IMR-90 (cell line): ENCODE measurements at regions not wholly inside any gene's neighbourhood (a gene's known extent, or its start where the extent isn't known, plus 50 kb on each side); places are given as distances from the start of the nearest gene placed in this dataset.

Source experiments
- ATAC-seq: fragments of 200-7000 bp; cut with Tn5 transposase; 2 replicates; pipeline ENCODE4 v1.9.1; 2020; ENCODE audit warnings: low read depth, mild to moderate bottlenecking, moderate library complexity
- BruUV-seq: library from RNA; stranded (reverse); fragments of 400-500 nt; replicated peaks from 2 replicates; lab custom pipeline; 2021; lab: Mats Ljungman, UMichigan
- CTCF ChIA-PET: fragments of 300-600 bp; formaldehyde crosslinking; extraction: SDS; loops from one replicate; lab custom pipeline; 2021; ENCODE audit warnings: antibody characterized with exemption; lab: Yijun Ruan, JAX
- POLR2A ChIA-PET: fragments of 300-600 bp; sonication (Branson Sonifier 250); formaldehyde crosslinking; loops from one replicate; lab custom pipeline; 2022; ENCODE audit warnings: antibody characterized with exemption; ENCODE audit not compliant: unreplicated experiment; lab: Charles Lee
- DNase-seq: peaks from one replicate; pipeline ENCODE4 v3.0.0; 2013
- H2AFZ ChIP-seq: replicated peaks from 2 replicates; pipeline ENCODE3; 2013; ENCODE audit warnings: low read length, mild to moderate bottlenecking; ENCODE audit not compliant: poor library complexity
- H2AK5ac ChIP-seq: 2 replicates; pipeline ENCODE4 v1.6.1; 2013; ENCODE audit warnings: low read depth, low read length, inconsistent platforms
- H2AK9ac ChIP-seq: replicated peaks from 2 replicates; pipeline ENCODE3; 2013; ENCODE audit warnings: mild to moderate bottlenecking, low read depth, low read length, moderate library complexity; ENCODE audit not compliant: poor library complexity
- H2BK120ac ChIP-seq: 2 replicates; pipeline ENCODE4 v1.6.1; 2013; ENCODE audit warnings: low read depth, low read length, inconsistent platforms
- H2BK15ac ChIP-seq: 3 replicates; pipeline ENCODE4 v1.6.1; 2013; ENCODE audit warnings: low read depth, low read length, inconsistent platforms
- H2BK20ac ChIP-seq: 2 replicates; pipeline ENCODE4 v1.6.1; 2013; ENCODE audit warnings: low read depth, mild to moderate bottlenecking, inconsistent platforms, low read length, moderate library complexity
- H2BK5ac ChIP-seq: 2 replicates; pipeline ENCODE4 v1.6.1; 2013; ENCODE audit warnings: mild to moderate bottlenecking, low read depth, low read length, inconsistent platforms; ENCODE audit not compliant: poor library complexity, severe bottlenecking
- H3K14ac ChIP-seq: replicated peaks from 2 replicates; pipeline ENCODE4 v1.6.1; 2013; ENCODE audit warnings: low read depth, low read length, inconsistent platforms
- H3K18ac ChIP-seq: 2 replicates; pipeline ENCODE4 v1.6.1; 2013; ENCODE audit warnings: low read depth, low read length, control low read depth
- H3K23ac ChIP-seq: 2 replicates; pipeline ENCODE4 v1.6.1; 2013; ENCODE audit warnings: low read depth, low read length, inconsistent platforms
- H3K27ac ChIP-seq: 2 replicates; pipeline ENCODE4 v1.5.1; 2013; ENCODE audit warnings: mild to moderate bottlenecking, control low read depth, low read length; ENCODE audit not compliant: insufficient read depth
- H3K27me3 ChIP-seq: 2 replicates; pipeline ENCODE4 v1.6.1; 2013; ENCODE audit warnings: low read length; ENCODE audit not compliant: control insufficient read depth, insufficient read depth
- H3K36me3 ChIP-seq: 2 replicates; pipeline ENCODE4 v1.6.1; 2013; ENCODE audit warnings: low read length, mixed read lengths; ENCODE audit not compliant: control insufficient read depth, insufficient read depth
- H3K4ac ChIP-seq: 2 replicates; pipeline ENCODE4 v1.6.1; 2013; ENCODE audit warnings: low read depth, low read length, inconsistent platforms
- H3K4me1 ChIP-seq: 2 replicates; pipeline ENCODE4 v1.6.1; 2013; ENCODE audit warnings: low read length, mixed read lengths; ENCODE audit not compliant: control insufficient read depth, insufficient read depth
- H3K4me2 ChIP-seq: 2 replicates; pipeline ENCODE4 v1.6.1; 2013; ENCODE audit warnings: low read depth, mild to moderate bottlenecking, control low read depth, low read length, moderate library complexity
- H3K4me3 ChIP-seq: 2 replicates; pipeline ENCODE4 v1.5.1; 2013; ENCODE audit warnings: low read depth, mild to moderate bottlenecking, control low read depth, low read length, moderate library complexity; ENCODE audit not compliant: insufficient read depth
- H3K56ac ChIP-seq: 2 replicates; pipeline ENCODE4 v1.6.1; 2013; ENCODE audit warnings: low read length, inconsistent platforms; ENCODE audit not compliant: insufficient read depth; ENCODE audit errors: extremely low read depth
- H3K79me1 ChIP-seq, 2 experiments: 2 replicates each; pipeline ENCODE4 v1.6.1; 2013; ENCODE audit warnings: low read length in 2 of 2, inconsistent platforms in 1 of 2, low read depth in 1 of 2
- H3K9ac ChIP-seq: 2 replicates; pipeline ENCODE4 v1.6.1; 2013; ENCODE audit warnings: low read depth, low read length, control low read depth
- H3K9me1 ChIP-seq: 2 replicates; pipeline ENCODE4 v1.6.1; 2013; ENCODE audit warnings: low read length, inconsistent platforms; ENCODE audit not compliant: insufficient read depth
- H3K9me3 ChIP-seq: 2 replicates; pipeline ENCODE4 v1.6.1; 2013; ENCODE audit warnings: low read length; ENCODE audit not compliant: control insufficient read depth, insufficient read depth
- H4K20me1 ChIP-seq: 2 replicates; pipeline ENCODE4 v1.6.1; 2013; ENCODE audit warnings: low read length, inconsistent platforms; ENCODE audit not compliant: insufficient read depth
- H4K5ac ChIP-seq: 2 replicates; pipeline ENCODE4 v1.6.1; 2013; ENCODE audit warnings: mild to moderate bottlenecking, low read depth, low read length, control low read depth
- H4K8ac ChIP-seq, 2 experiments: 2 replicates each; pipeline ENCODE4 v1.6.1; 2013; ENCODE audit warnings: low read depth in 2 of 2, low read length in 2 of 2, control low read depth in 1 of 2, inconsistent platforms in 1 of 2
- H4K91ac ChIP-seq: 2 replicates; pipeline ENCODE4 v1.6.1; 2013; ENCODE audit warnings: low read depth, low read length, inconsistent platforms; ENCODE audit not compliant: insufficient read depth
- CHD1 ChIP-seq: IDR thresholded peaks from 2 replicates; pipeline ENCODE4 v1.6.1; 2012; ENCODE audit warnings: low read depth, low read length, improper control_type of control experiment
- CTCF ChIP-seq: conservative IDR thresholded peaks from 2 replicates; pipeline ENCODE4 v1.5.1; 2012; ENCODE audit warnings: mild to moderate bottlenecking, low read depth, low read length, improper control_type of control experiment
- RAD21 ChIP-seq: IDR thresholded peaks from 2 replicates; pipeline ENCODE4 v1.6.1; 2012; ENCODE audit warnings: low read length, improper control_type of control experiment
- RCOR1 ChIP-seq: IDR thresholded peaks from 2 replicates; pipeline ENCODE4 v1.6.1; 2012; ENCODE audit warnings: mild to moderate bottlenecking, low read length, improper control_type of control experiment; ENCODE audit not compliant: insufficient replicate concordance
- RFX5 ChIP-seq: IDR thresholded peaks from 2 replicates; pipeline ENCODE4 v1.8.0; 2012; ENCODE audit warnings: low read depth, mild to moderate bottlenecking, low read length, moderate library complexity
- dilution Hi-C: fragments of 300-500 bp; cut with HindIII; formaldehyde crosslinking; loops from one replicate; pipeline ENCODE4 v1.14.3; 2018; ENCODE audit warnings: low sequenced_read_pairs; ENCODE audit not compliant: unreplicated experiment
- in situ Hi-C: fragments of 300-500 bp; cut with MboI; formaldehyde crosslinking; loops from 3 replicates; pipeline ENCODE4 v1.14.3; 2019; ENCODE audit warnings: low sequenced_read_pairs, inconsistent platforms, mixed read lengths
- intact Hi-C: fragments of 100-400 bp; cut with micrococcal nuclease; formaldehyde crosslinking; loops from 2 replicates; pipeline ENCODE4 v1.10.0; 2022
- TF ChIP-seq, protein P1 (sequence below): fragments of 150-350 bp; IDR thresholded peaks from 2 replicates; pipeline ENCODE4 v1.6.1; 2016; ENCODE audit warnings: low read depth, mild to moderate bottlenecking, low read length, moderate library complexity, borderline replicate concordance

DNA sequence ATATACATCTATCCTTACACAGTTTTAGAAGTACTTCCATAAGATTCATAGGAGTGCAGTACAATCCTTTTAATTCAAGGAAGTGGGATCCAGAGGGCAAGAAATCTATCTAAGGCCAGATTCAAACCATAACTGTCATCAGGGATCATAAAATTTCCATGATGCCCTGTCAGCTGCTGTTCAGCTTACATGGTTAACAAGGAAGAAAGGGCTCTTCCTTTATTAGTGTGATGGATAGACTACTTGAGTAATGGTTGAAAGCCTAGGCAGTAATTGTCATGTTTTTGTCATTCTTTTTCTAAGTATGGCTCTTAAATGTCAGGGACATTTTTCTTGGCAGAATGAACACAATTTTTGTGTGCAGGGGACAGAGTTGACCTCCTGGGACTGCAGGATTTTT, 159.8 kb upstream of the CXCL13 start:
- Histone ChIP-seq H3K9ac (no peak overlapping the region), H3K4me2 (no peak overlapping the region), H2BK15ac (no peak overlapping the region), H4K91ac (no peak overlapping the region), H3K36me3 (no peaks in the 10 kb centered on the region), H2BK5ac (no peak overlapping the region), H3K4me3 (no peak overlapping the region), H3K14ac (no peak overlapping the region), H4K8ac (no peak overlapping the region), H3K27ac (no peak overlapping the region), H3K79me1 (no peaks in the 10 kb centered on the region), H3K56ac (no peak overlapping the region), H4K5ac (no peak overlapping the region), H3K9me3 (no peaks in the 10 kb centered on the region), H2AK5ac (no peak overlapping the region), H2BK120ac (no peak overlapping the region), H3K23ac (no peak overlapping the region), H3K4me1 (no peaks in the 10 kb centered on the region), H3K9me1 (no peaks in the 10 kb centered on the region), H2AK9ac (no peak overlapping the region), H3K18ac (no peak overlapping the region), H2BK20ac (no peak overlapping the region), H2AFZ (no peak overlapping the region), H3K27me3 (no peaks in the 10 kb centered on the region), H4K20me1 (no peaks in the 10 kb centered on the region), H3K4ac (no peak overlapping the region)
- in situ Hi-C loops = no loop called here
- ATAC-seq = no peak
- POLR2A ChIA-PET = no interaction called here
- dilution Hi-C loops = no loop called here
- no peak for DNase-seq
- intact Hi-C loops = no loop called here
- no peak for TF ChIP-seq RFX5
- TF ChIP-seq CTCF = no peak
- TF ChIP-seq, protein P1, sequence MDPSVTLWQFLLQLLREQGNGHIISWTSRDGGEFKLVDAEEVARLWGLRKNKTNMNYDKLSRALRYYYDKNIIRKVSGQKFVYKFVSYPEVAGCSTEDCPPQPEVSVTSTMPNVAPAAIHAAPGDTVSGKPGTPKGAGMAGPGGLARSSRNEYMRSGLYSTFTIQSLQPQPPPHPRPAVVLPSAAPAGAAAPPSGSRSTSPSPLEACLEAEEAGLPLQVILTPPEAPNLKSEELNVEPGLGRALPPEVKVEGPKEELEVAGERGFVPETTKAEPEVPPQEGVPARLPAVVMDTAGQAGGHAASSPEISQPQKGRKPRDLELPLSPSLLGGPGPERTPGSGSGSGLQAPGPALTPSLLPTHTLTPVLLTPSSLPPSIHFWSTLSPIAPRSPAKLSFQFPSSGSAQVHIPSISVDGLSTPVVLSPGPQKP = no peak
- TF ChIP-seq RCOR1 = no peak
- TF ChIP-seq CHD1 = no peak
- no peak for TF ChIP-seq RAD21
- CTCF ChIA-PET = no interaction called here
- BruUV-seq = no TSS peak
